ENCODE measurements at regions not wholly inside any gene's neighbourhood (a gene's known extent, or its start where the extent isn't known, plus 50 kb on each side); places are given as distances from the start of the nearest gene placed in this dataset.

DNA sequence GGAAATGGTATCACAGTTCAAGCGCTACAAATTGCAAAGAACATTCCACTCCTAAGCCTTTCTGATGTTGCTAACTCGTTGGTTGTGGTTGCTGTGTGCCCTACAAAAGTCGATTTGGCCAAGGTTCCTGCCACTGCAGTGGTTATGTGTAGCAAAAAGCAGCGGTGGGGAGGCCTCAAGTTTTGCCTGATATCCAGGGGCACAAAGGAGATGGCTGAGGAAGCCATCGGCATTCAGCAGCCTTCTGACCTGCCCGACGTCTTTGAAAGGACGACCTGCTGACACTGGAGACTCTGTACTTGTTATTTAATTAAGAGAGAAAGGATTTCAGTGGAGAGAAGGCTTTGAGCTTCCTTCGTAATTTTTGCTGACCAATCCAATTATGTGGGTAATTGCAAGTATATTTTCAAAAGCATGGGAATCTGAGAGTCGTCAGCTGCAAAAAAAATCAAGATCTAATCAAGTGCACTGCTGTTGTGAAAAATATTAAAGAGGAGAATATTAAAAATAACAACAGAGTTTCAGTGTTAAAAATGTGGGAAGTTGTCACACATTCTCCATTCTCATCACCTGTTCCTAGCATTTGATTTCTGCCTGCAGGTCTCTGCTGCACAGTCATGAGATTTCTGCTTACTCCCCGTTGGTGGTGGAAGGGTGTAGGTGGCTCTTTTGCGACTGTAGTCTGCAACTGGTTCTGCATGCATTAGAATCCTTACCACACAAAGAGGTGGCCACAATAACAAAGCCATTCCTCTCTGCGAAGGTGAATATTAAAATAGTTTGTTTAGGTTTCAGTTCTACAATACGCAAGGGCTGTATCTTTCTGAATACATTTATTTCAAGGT, 319.2 kb downstream of the IRX2 start:
- no peak for TF ChIP-seq POLR2A (IDR thresholded peaks at IDR 0.05)
- TF ChIP-seq, protein P1, sequence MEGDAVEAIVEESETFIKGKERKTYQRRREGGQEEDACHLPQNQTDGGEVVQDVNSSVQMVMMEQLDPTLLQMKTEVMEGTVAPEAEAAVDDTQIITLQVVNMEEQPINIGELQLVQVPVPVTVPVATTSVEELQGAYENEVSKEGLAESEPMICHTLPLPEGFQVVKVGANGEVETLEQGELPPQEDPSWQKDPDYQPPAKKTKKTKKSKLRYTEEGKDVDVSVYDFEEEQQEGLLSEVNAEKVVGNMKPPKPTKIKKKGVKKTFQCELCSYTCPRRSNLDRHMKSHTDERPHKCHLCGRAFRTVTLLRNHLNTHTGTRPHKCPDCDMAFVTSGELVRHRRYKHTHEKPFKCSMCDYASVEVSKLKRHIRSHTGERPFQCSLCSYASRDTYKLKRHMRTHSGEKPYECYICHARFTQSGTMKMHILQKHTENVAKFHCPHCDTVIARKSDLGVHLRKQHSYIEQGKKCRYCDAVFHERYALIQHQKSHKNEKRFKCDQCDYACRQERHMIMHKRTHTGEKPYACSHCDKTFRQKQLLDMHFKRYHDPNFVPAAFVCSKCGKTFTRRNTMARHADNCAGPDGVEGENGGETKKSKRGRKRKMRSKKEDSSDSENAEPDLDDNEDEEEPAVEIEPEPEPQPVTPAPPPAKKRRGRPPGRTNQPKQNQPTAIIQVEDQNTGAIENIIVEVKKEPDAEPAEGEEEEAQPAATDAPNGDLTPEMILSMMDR (IDR thresholded peaks at IDR 0.05 in 4 of 5, conservative IDR thresholded peaks at IDR 0.05 in 1 of 5) = no peak
- H3K4me1 ChIP-seq = no peaks in the 10 kb centered on the region
- in situ Hi-C loops (cut with MboI; ENCODE audit: low sequenced_read_pairs in 4 of 4) = no loop called here
- H3K9me3 ChIP-seq = no peaks in the 10 kb centered on the region
- H3K36me3 ChIP-seq = no peaks in the 10 kb centered on the region
- DNase-seq = no peak
- no peak overlapping the region for H3K4me3 ChIP-seq
- no peaks in the 10 kb centered on the region for H3K27me3 ChIP-seq
- intact Hi-C loops (cut with DNase I; ENCODE audit: low total_unique reads) = no loop called here
- no peak for ATAC-seq
- no peak overlapping the region for H3K27ac ChIP-seq

DNA sequence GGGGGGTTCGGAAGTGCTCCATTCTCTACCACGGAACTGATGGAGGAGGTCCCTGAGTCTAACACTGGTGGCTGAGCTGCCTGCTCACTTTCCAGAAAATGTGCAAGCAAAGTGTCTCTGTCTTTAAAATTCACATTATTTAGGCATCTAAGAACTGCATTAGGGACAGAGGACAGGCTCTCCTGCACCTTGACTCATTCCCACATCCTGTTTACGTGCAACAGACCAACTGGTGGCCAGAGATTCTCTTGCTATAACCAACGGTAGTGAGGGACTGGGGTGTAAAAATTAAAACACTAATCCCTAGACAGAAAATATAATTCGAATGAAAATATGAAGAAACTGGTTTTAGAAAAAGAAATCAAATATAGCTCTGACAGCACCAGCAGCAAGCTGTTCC, 320.9 kb downstream of the IRX2 start:
- intact Hi-C loops (cut with DNase I; ENCODE audit: low total_unique reads) = no loop called here
- in situ Hi-C loops (cut with MboI; ENCODE audit: low sequenced_read_pairs in 4 of 4) = no loop called here

DNA sequence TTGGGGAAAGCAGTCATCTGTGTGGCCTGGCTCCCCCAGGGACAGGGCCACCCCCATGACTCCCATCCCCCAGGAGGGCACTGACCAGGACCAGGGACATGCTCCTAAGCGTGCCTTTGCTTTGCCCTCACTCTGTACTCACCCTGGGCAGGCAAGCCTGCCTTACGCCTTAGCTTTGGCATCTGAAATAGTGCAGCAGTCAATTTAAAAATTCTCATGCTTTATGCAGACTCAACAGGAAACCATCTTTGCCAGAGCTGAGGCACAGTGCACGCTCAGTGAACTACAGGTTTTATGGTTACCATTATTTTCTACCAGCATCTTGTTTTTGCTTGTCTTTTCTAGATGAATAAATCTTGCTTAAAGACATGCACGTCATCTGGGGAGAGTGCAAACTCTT, 323.5 kb downstream of the IRX2 start:
- Histone ChIP-seq H3K27ac (no peak overlapping the region), H3K27me3 (no peaks in the 10 kb centered on the region), H3K9me3 (peaks cover 0 to 9% (median 0%) of the 10 kb centered on the region in 3 donors), H3K4me3 (no peak overlapping the region), H3K36me3 (no peaks in the 10 kb centered on the region), H3K4me1 (no peaks in the 10 kb centered on the region)
- no peak for TF ChIP-seq POLR2A (IDR thresholded peaks at IDR 0.05)
- TF ChIP-seq, protein P1 (IDR thresholded peaks at IDR 0.05 in 4 of 5, conservative IDR thresholded peaks at IDR 0.05 in 1 of 5) = no peak
- intact Hi-C loops (cut with DNase I; ENCODE audit: low total_unique reads) = no loop called here
- ATAC-seq (no peak), DNase-seq (no peak)
- in situ Hi-C loops (cut with MboI; ENCODE audit: low sequenced_read_pairs in 4 of 4) = no loop called here

More for the DNA sequence above, 320.9 kb downstream of the IRX2 start:
- DNase-seq (no peak), ATAC-seq (no peak)
- Histone ChIP-seq H3K27ac (no peak overlapping the region), H3K4me3 (no peak overlapping the region), H3K9me3 (no peaks in the 10 kb centered on the region), H3K36me3 (no peaks in the 10 kb centered on the region), H3K27me3 (no peaks in the 10 kb centered on the region), H3K4me1 (no peaks in the 10 kb centered on the region)
- TF ChIP-seq, protein P1 (IDR thresholded peaks at IDR 0.05 in 4 of 5, conservative IDR thresholded peaks at IDR 0.05 in 1 of 5) = no peak
- no peak for TF ChIP-seq POLR2A (IDR thresholded peaks at IDR 0.05)

DNA sequence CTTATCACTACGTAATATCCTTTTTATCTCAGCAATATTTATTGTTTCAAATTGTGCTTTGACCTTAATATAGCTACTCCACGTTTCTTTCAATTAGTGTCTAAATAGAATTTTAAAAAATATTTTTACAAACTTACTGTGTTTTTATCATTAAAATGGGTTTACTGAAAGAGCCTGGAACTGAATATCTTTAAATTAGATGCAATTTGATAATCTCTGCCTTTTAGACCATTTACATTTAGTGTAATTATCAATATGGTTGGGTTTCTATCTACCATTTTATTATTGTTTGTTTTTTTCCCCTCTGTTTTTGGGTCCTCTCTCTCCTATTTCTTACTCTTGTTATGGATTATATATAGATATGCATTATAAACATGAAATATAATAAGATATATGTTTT, 327.8 kb downstream of the IRX2 start:
- TF ChIP-seq, protein P1 (IDR thresholded peaks at IDR 0.05 in 4 of 5, conservative IDR thresholded peaks at IDR 0.05 in 1 of 5) = no peak
- no peak for TF ChIP-seq POLR2A (IDR thresholded peaks at IDR 0.05)
- H3K4me3 ChIP-seq = no peak overlapping the region
- in situ Hi-C loops (cut with MboI; ENCODE audit: low sequenced_read_pairs in 4 of 4) = no loop called here

More for the DNA sequence above, 327.8 kb downstream of the IRX2 start:
- Histone ChIP-seq H3K4me1 (no peaks in the 10 kb centered on the region), H3K36me3 (no peaks in the 10 kb centered on the region), H3K9me3 (peaks cover 0 to 9% (median 0%) of the 10 kb centered on the region in 3 donors), H3K27me3 (no peaks in the 10 kb centered on the region), H3K27ac (no peak overlapping the region)
- intact Hi-C loops (cut with DNase I; ENCODE audit: low total_unique reads) = no loop called here
- ATAC-seq (no peak), DNase-seq (no peak)
